ENCODE measurements at regions not wholly inside any gene's neighbourhood (a gene's known extent, or its start where the extent isn't known, plus 50 kb on each side); places are given as distances from the start of the nearest gene placed in this dataset.

- TF ChIP-seq CTCF (IDR thresholded peaks at IDR 0.05) (no peak), POLR2AphosphoS5 (IDR thresholded peaks at IDR 0.05; ENCODE audit: low read depth, low read length) (no peak), SIN3A (IDR thresholded peaks at IDR 0.05; ENCODE audit: borderline replicate concordance, insufficient read depth, low read depth, low read length) (no peak), TCF7L2 (IDR thresholded peaks at IDR 0.05; ENCODE audit: low read depth, low read length) (no peak)
- TF ChIP-seq, protein P1, sequence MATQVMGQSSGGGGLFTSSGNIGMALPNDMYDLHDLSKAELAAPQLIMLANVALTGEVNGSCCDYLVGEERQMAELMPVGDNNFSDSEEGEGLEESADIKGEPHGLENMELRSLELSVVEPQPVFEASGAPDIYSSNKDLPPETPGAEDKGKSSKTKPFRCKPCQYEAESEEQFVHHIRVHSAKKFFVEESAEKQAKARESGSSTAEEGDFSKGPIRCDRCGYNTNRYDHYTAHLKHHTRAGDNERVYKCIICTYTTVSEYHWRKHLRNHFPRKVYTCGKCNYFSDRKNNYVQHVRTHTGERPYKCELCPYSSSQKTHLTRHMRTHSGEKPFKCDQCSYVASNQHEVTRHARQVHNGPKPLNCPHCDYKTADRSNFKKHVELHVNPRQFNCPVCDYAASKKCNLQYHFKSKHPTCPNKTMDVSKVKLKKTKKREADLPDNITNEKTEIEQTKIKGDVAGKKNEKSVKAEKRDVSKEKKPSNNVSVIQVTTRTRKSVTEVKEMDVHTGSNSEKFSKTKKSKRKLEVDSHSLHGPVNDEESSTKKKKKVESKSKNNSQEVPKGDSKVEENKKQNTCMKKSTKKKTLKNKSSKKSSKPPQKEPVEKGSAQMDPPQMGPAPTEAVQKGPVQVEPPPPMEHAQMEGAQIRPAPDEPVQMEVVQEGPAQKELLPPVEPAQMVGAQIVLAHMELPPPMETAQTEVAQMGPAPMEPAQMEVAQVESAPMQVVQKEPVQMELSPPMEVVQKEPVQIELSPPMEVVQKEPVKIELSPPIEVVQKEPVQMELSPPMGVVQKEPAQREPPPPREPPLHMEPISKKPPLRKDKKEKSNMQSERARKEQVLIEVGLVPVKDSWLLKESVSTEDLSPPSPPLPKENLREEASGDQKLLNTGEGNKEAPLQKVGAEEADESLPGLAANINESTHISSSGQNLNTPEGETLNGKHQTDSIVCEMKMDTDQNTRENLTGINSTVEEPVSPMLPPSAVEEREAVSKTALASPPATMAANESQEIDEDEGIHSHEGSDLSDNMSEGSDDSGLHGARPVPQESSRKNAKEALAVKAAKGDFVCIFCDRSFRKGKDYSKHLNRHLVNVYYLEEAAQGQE (IDR thresholded peaks at IDR 0.05; ENCODE audit: insufficient read depth in 1 of 2, low read depth in 2 of 2, low read length in 1 of 2), result no peak
- H3K4me1 ChIP-seq (ENCODE audit: control insufficient read depth, insufficient read depth, low read length), result no peaks in the 10 kb centered on the region
- H3K27me3 ChIP-seq (ENCODE audit: control insufficient read depth, insufficient read depth, low read length), result no peaks in the 10 kb centered on the region
- CTCF ChIA-PET, result no interaction called here
- ATAC-seq (no peak), DNase-seq (ENCODE audit: low read depth, low spot score) (no peak)
- H3K4me3 ChIP-seq (ENCODE audit: low read depth in 2 of 2, low read length in 2 of 2), result no peak overlapping the region
- no TSS peak for BruUV-seq (replicated peaks)
- no peaks in the 10 kb centered on the region for H3K36me3 ChIP-seq (ENCODE audit: control insufficient read depth, insufficient read depth, low read length)
- intact Hi-C loops (cut with micrococcal nuclease; ENCODE audit: unreplicated experiment) (no loop called here), in situ Hi-C loops (cut with HindIII; ENCODE audit: low pct_unique_long_range_greater_than_20kb, low sequenced_read_pairs) (no loop called here)
- POLR2A ChIA-PET, result no interaction called here
- H3K27ac ChIP-seq (ENCODE audit: low read length), result no peak overlapping the region
- H3K9me3 ChIP-seq (ENCODE audit: control insufficient read depth, insufficient read depth, low read depth, low read length), result no peaks in the 10 kb centered on the region
Measured at GRCh38 chr2:207265869-207266268, 100.1 kb upstream of the KLF7 start.

- Histone ChIP-seq H3K36me3 (ENCODE audit: control insufficient read depth, insufficient read depth, low read length) (no peaks in the 10 kb centered on the region), H3K4me1 (ENCODE audit: control insufficient read depth, insufficient read depth, low read length) (no peaks in the 10 kb centered on the region), H3K9me3 (ENCODE audit: control insufficient read depth, insufficient read depth, low read depth, low read length) (no peaks in the 10 kb centered on the region), H3K4me3 (ENCODE audit: low read depth in 2 of 2, low read length in 2 of 2) (no peak overlapping the region), H3K27ac (ENCODE audit: low read length) (no peak overlapping the region), H3K27me3 (ENCODE audit: control insufficient read depth, insufficient read depth, low read length) (no peaks in the 10 kb centered on the region)
- no peak for DNase-seq (ENCODE audit: low read depth, low spot score)
- CTCF ChIA-PET, result no interaction called here
- BruUV-seq (replicated peaks), result no TSS peak
- in situ Hi-C loops (cut with HindIII; ENCODE audit: low pct_unique_long_range_greater_than_20kb, low sequenced_read_pairs) (no loop called here), intact Hi-C loops (cut with micrococcal nuclease; ENCODE audit: unreplicated experiment) (no loop called here)
- no peak for ATAC-seq
- TF ChIP-seq, protein P1 (IDR thresholded peaks at IDR 0.05; ENCODE audit: insufficient read depth in 1 of 2, low read depth in 2 of 2, low read length in 1 of 2), result no peak
- TF ChIP-seq POLR2AphosphoS5 (IDR thresholded peaks at IDR 0.05; ENCODE audit: low read depth, low read length) (no peak), SIN3A (IDR thresholded peaks at IDR 0.05; ENCODE audit: borderline replicate concordance, insufficient read depth, low read depth, low read length) (no peak), TCF7L2 (IDR thresholded peaks at IDR 0.05; ENCODE audit: low read depth, low read length) (no peak), CTCF (IDR thresholded peaks at IDR 0.05) (no peak)
- POLR2A ChIA-PET, result no interaction called here
Measured at GRCh38 chr2:207266648-207267047, 100.9 kb upstream of the KLF7 start.

Data from Panc1 (cell line).